ENCODE measurements at regions not wholly inside any gene's neighbourhood (a gene's known extent, or its start where the extent isn't known, plus 50 kb on each side); places are given as distances from the start of the nearest gene placed in this dataset.

GRCh38 chr12:92362785-92363184 is 217.1 kb upstream of the BTG1 start:
- WGBS (ENCODE audit: insufficient coverage, insufficient replicate concordance, low lambda C conversion rate, missing lambda C conversion rate): 2% methylated on average over 3 of the region's 3 CpGs
- Histone ChIP-seq H3K4me1 (ENCODE audit: control insufficient read depth, insufficient read depth, low read length) (peaks cover 17% of the 10 kb centered on the region; the same call in 1 of the 2 replicates), H3K9me3 (replicated peaks; ENCODE audit: control insufficient read depth, insufficient read depth, low read length) (peaks cover 8% of the 10 kb centered on the region), H3K4me2 (ENCODE audit: control insufficient read depth, insufficient read depth) (peak overlapping the region; percentile 90), H4K20me1 (ENCODE audit: control insufficient read depth, insufficient read depth) (no peaks in the 10 kb centered on the region), H3K27ac (ENCODE audit: control insufficient read depth, insufficient read depth) (peak overlapping the region; percentile 99), H3K9ac (ENCODE audit: control insufficient read depth, insufficient read depth, low read length) (peak overlapping the region; percentile 85), H3K79me2 (ENCODE audit: control insufficient read depth, insufficient read depth, low read length) (peaks cover 20% of the 10 kb centered on the region), H2AFZ (ENCODE audit: control insufficient read depth, low read depth, low read length) (peak overlapping the region; percentile 45), H3K4me3 (peak overlapping the region; percentile 62), H3K36me3 (ENCODE audit: control insufficient read depth in 2 of 2, insufficient read depth in 2 of 2, low read length in 1 of 2) (no peaks in the 10 kb centered on the region), H3K27me3 (replicated peaks in 1 of 2; ENCODE audit: control insufficient read depth in 2 of 2, insufficient read depth in 2 of 2, low read length in 1 of 2) (no peaks in the 10 kb centered on the region)
- CTCF ChIA-PET: interaction anchor here (0.7 to 2.6 kb wide), 27 partner anchors 26 to 583 kb away, joined by 3 to 20 read pairs (median 4); no protein-coding TSS in a partner anchor
- POLR2A ChIA-PET: interaction anchor here (0.7 to 4.4 kb wide), 23 partner anchors 24 to 321 kb away, joined by 3 to 40 read pairs (median 5); partner anchors contain the start of gene BTG1
- in situ Hi-C loops (cut with MboI): no loop called here
- SMC1A ChIA-PET (ENCODE audit: uncharacterized antibody, unreplicated experiment): interaction anchor here (0.6 to 5.7 kb wide), 65 partner anchors 10 to 584 kb away, joined by 3 to 78 read pairs (median 5); partner anchors contain the start of gene BTG1
- DNase-seq (ENCODE audit: low read depth, low spot score) (peak; percentile 86), ATAC-seq (peak; percentile 59), FAIRE-seq (peak; percentile 59)
- BruUV-seq (replicated peaks): no TSS peak
- intact Hi-C loops (cut with micrococcal nuclease; ENCODE audit: unreplicated experiment): loop anchor here (1.0 to 5.0 kb wide), 11 partner anchors 42 to 226 kb away; partner anchors contain the start of gene BTG1
- RAD21 ChIA-PET (ENCODE audit: unreplicated experiment): interaction anchor here (0.7 to 4.8 kb wide), 41 partner anchors 35 to 981 kb away, joined by 3 to 71 read pairs (median 6); partner anchors contain the start of gene BTG1
- TF ChIP-seq MEF2A (IDR thresholded peaks at IDR 0.05; ENCODE audit: insufficient read depth, low read depth, low read length): no peak
- no peak for TF ChIP-seq PML (IDR thresholded peaks at IDR 0.05; ENCODE audit: low read length)
- TF ChIP-seq ZNF274 (IDR thresholded peaks at IDR 0.05; ENCODE audit: insufficient read depth, insufficient read length): no peak
- no peak for TF ChIP-seq SRF (IDR thresholded peaks at IDR 0.05; ENCODE audit: low read depth in 2 of 2, low read length in 2 of 2)
- TF ChIP-seq PBX3 (IDR thresholded peaks at IDR 0.05; ENCODE audit: insufficient replicate concordance, low read depth, low read length): no peak
- no peak for TF ChIP-seq TCF12 (IDR thresholded peaks at IDR 0.05; ENCODE audit: low read depth, low read length)
- TF ChIP-seq E4F1 (IDR thresholded peaks at IDR 0.05; ENCODE audit: borderline replicate concordance, partially characterized antibody): no peak
- TF ChIP-seq TCF7 (IDR thresholded peaks at IDR 0.05; ENCODE audit: borderline replicate concordance): no peak
- no peak for TF ChIP-seq RBBP5 (conservative IDR thresholded peaks at IDR 0.05)
- peak; percentile 49 to 56; a peak in 3 of 4 replicates for TF ChIP-seq EP300 (IDR thresholded peaks at IDR 0.05; ENCODE audit: borderline replicate concordance in 1 of 2, control insufficient read depth in 1 of 2, low read depth in 2 of 2, low read length in 2 of 2)
- TF ChIP-seq ZBTB11 (CRISPR knock-in tag; IDR thresholded peaks at IDR 0.05): no peak
- TF ChIP-seq KDM1A (IDR thresholded peaks at IDR 0.05; ENCODE audit: borderline replicate concordance): no peak
- no peak for TF ChIP-seq CREM (IDR thresholded peaks at IDR 0.05; ENCODE audit: low read depth)
- TF ChIP-seq NFIC (IDR thresholded peaks at IDR 0.05; ENCODE audit: low read depth, low read length): no peak

Data from GM12878 (cell line).